Nephron progenitor cell (in vitro differentiated cells): ENCODE measurements at regions not wholly inside any gene's neighbourhood (a gene's known extent, or its start where the extent isn't known, plus 50 kb on each side); places are given as distances from the start of the nearest gene placed in this dataset.

Source experiments
- DNase-seq: peaks from one replicate; pipeline ENCODE4 v3.0.0; 2021
- H3K27ac Mint-ChIP-seq: 2 replicates; pipeline ENCODE4 v1.8.0; 2021; ENCODE audit warnings: mild to moderate bottlenecking, moderate library complexity, mixed read lengths
- H3K27me3 Mint-ChIP-seq: 2 replicates; pipeline ENCODE4 v1.8.0; 2021; ENCODE audit warnings: mild to moderate bottlenecking, low read depth, mixed read lengths; ENCODE audit not compliant: poor library complexity
- H3K36me3 Mint-ChIP-seq: 2 replicates; pipeline ENCODE4 v1.8.0; 2021; ENCODE audit warnings: low read depth, mixed read lengths
- H3K4me1 Mint-ChIP-seq: 2 replicates; pipeline ENCODE4 v1.8.0; 2021; ENCODE audit warnings: mixed read lengths
- H3K4me3 Mint-ChIP-seq: 2 replicates; pipeline ENCODE4 v1.8.0; 2021; ENCODE audit warnings: mild to moderate bottlenecking, moderate library complexity, mixed read lengths
- H3K9me3 Mint-ChIP-seq: 2 replicates; pipeline ENCODE4 v1.8.0; 2021; ENCODE audit warnings: mild to moderate bottlenecking, moderate library complexity, mixed read lengths
- CTCF ChIP-seq: fragments of 200-600 bp; sonication (generic); IDR thresholded peaks from 2 replicates; pipeline ENCODE4 v1.5.0; 2021; ENCODE audit warnings: antibody characterized with exemption

- Mint-ChIP-seq H3K4me1 (peaks cover 34% of the 10 kb centered on the region), H3K36me3 (no peaks in the 10 kb centered on the region), H3K9me3 (no peaks in the 10 kb centered on the region), H3K27me3 (peaks cover 3% of the 10 kb centered on the region), H3K4me3 (no peak overlapping the region), H3K27ac (peak overlapping the region; percentile 89)
- no peak for TF ChIP-seq CTCF
- DNase-seq: no peak
Measured at GRCh38 chr3:135556174-135556573, 409.4 kb upstream of the PPP2R3A start.

- DNase-seq: no peak
- peaks cover 3% of the 10 kb centered on the region for H3K27me3 Mint-ChIP-seq
- no peaks in the 10 kb centered on the region for H3K9me3 Mint-ChIP-seq
- TF ChIP-seq CTCF: no peak
- H3K4me3 Mint-ChIP-seq: no peak overlapping the region
- H3K27ac Mint-ChIP-seq: no peak overlapping the region
- no peaks in the 10 kb centered on the region for H3K36me3 Mint-ChIP-seq
- H3K4me1 Mint-ChIP-seq: peaks cover 42% of the 10 kb centered on the region
Measured at GRCh38 chr3:135558150-135558783, 407.3 kb upstream of the PPP2R3A start.

- H3K9me3 Mint-ChIP-seq: no peaks in the 10 kb centered on the region
- H3K4me3 Mint-ChIP-seq: no peak overlapping the region
- no peak for DNase-seq
- H3K36me3 Mint-ChIP-seq: no peaks in the 10 kb centered on the region
- no peak overlapping the region for H3K27ac Mint-ChIP-seq
- TF ChIP-seq CTCF: no peak
- H3K27me3 Mint-ChIP-seq: peaks cover 6% of the 10 kb centered on the region
- peaks cover 44% of the 10 kb centered on the region for H3K4me1 Mint-ChIP-seq
Measured at GRCh38 chr3:135558906-135559305, 406.6 kb upstream of the PPP2R3A start.

GRCh38 chr3:135559802-135560201 lies 405.7 kb upstream of the PPP2R3A start:
- H3K4me3 Mint-ChIP-seq: no peak overlapping the region
- peaks cover 37% of the 10 kb centered on the region for H3K4me1 Mint-ChIP-seq
- DNase-seq: no peak
- H3K36me3 Mint-ChIP-seq: no peaks in the 10 kb centered on the region
- no peaks in the 10 kb centered on the region for H3K9me3 Mint-ChIP-seq
- TF ChIP-seq CTCF: no peak
- H3K27ac Mint-ChIP-seq: no peak overlapping the region
- H3K27me3 Mint-ChIP-seq: peaks cover 7% of the 10 kb centered on the region

GRCh38 chr3:135560847-135561246 lies 404.7 kb upstream of the PPP2R3A start:
- no peak for TF ChIP-seq CTCF
- H3K27me3 Mint-ChIP-seq: peaks cover 7% of the 10 kb centered on the region
- no peaks in the 10 kb centered on the region for H3K9me3 Mint-ChIP-seq
- H3K4me1 Mint-ChIP-seq: peaks cover 30% of the 10 kb centered on the region
- H3K4me3 Mint-ChIP-seq: no peak overlapping the region
- H3K27ac Mint-ChIP-seq: no peak overlapping the region
- no peak for DNase-seq
- no peaks in the 10 kb centered on the region for H3K36me3 Mint-ChIP-seq

GRCh38 chr3:135564696-135565095 lies 400.8 kb upstream of the PPP2R3A start:
- no peak overlapping the region for H3K27ac Mint-ChIP-seq
- H3K4me1 Mint-ChIP-seq: peaks cover 26% of the 10 kb centered on the region
- TF ChIP-seq CTCF: no peak
- no peak for DNase-seq
- peaks cover 14% of the 10 kb centered on the region for H3K27me3 Mint-ChIP-seq
- no peaks in the 10 kb centered on the region for H3K9me3 Mint-ChIP-seq
- no peak overlapping the region for H3K4me3 Mint-ChIP-seq
- H3K36me3 Mint-ChIP-seq: no peaks in the 10 kb centered on the region
